Lung (tissue), 11 donors: ENCODE measurements at regions not wholly inside any gene's neighbourhood (a gene's known extent, or its start where the extent isn't known, plus 50 kb on each side); places are given as distances from the start of the nearest gene placed in this dataset.

ENCODE experiments used
- ATAC-seq: fragments of 200-7000 bp; cut with Tn5 transposase; one replicate; pipeline ENCODE4 v1.9.1; 2020; ENCODE audit warnings: moderate number of reproducible peaks; ENCODE audit not compliant: insufficient read depth, low FRiP score
- DNase-seq, 3 donors: peaks; one replicate each; pipeline ENCODE4 v3.0.0-alpha.2; 2013 to 2017
- H3K27ac ChIP-seq, 2 donors: one replicate each; pipeline ENCODE4 v1.5.1; 2013; ENCODE audit warnings: mild to moderate bottlenecking in 2 of 2, moderate library complexity in 2 of 2, control low read depth in 1 of 2, inconsistent platforms in 1 of 2, low read depth in 1 of 2, low read length in 1 of 2
- H3K27me3 ChIP-seq, 3 donors: one replicate each; pipeline ENCODE4 v1.5.1; 2013; ENCODE audit warnings: low read length in 2 of 3; ENCODE audit not compliant: control insufficient read depth in 3 of 3, insufficient read depth in 3 of 3
- H3K36me3 ChIP-seq, 4 donors: one replicate each; pipeline ENCODE4 v1.5.1; 2013; ENCODE audit warnings: low read length in 4 of 4, mild to moderate bottlenecking in 1 of 4, moderate library complexity in 1 of 4; ENCODE audit not compliant: control insufficient read depth in 4 of 4, insufficient read depth in 4 of 4
- H3K4me1 ChIP-seq, 5 donors: one replicate each; pipeline ENCODE4 v1.5.1; 2013; ENCODE audit warnings: low read length in 5 of 5, mild to moderate bottlenecking in 2 of 5, moderate library complexity in 1 of 5; ENCODE audit not compliant: control insufficient read depth in 5 of 5, insufficient read depth in 5 of 5
- H3K4me3 ChIP-seq: one replicate; pipeline ENCODE4 v1.5.1; 2013; ENCODE audit warnings: mild to moderate bottlenecking, control low read depth, moderate library complexity
- H3K9ac ChIP-seq, 2 donors: one replicate each; pipeline ENCODE4 v1.5.1; 2013; ENCODE audit warnings: low read length in 2 of 2, control low read depth in 1 of 2; ENCODE audit not compliant: insufficient read depth in 1 of 2
- H3K9me3 ChIP-seq, 4 donors: one replicate each; pipeline ENCODE4 v1.5.1; 2013; ENCODE audit warnings: low read length in 3 of 4, mild to moderate bottlenecking in 1 of 4, moderate library complexity in 1 of 4; ENCODE audit not compliant: control insufficient read depth in 4 of 4, insufficient read depth in 3 of 4
- WGBS, 2 donors: extraction: QIAGEN DNeasy Blood & Tissue Kit; methylation state at CpG; one replicate each; pipeline ENCODE4 v1.1.7; 2013; 5-methylcytosine and 5-hydroxymethylcytosine counted together
- TF ChIP-seq, protein P1 (sequence below): IDR thresholded peaks from 2 replicates; pipeline ENCODE4 v1.5.1; 2012; ENCODE audit warnings: mild to moderate bottlenecking; ENCODE audit errors: control extremely low read depth, extremely low read depth
- donor health status: control.
- donor health status: control.
- donor health status: Bipolar disorder and iron deficiency.
- donor health status: healthy.
- donor health status: DM: yes; HTN: yes; CAD: no.

DNA sequence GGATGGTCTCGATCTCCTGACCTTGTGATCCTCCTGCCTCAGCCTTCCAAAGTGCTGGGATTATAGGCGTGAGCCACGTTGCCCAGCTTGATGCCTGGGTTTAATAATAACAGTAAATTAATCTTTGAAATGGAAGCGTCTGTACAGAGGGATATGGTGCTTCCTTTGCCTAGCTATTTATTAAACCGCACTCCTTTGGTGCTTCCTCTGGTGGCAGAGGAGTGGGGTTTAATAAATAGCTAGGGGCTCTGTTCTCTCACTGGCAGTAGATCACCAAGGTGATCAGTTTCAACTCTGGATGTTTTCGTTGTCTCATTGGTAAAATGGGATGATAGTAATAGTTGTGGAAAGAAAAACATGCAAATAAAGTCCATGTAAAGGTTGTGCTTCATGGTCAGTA lies 1122.5 kb upstream of the WWC1 start:
- Histone ChIP-seq H3K36me3 (no peaks in the 10 kb centered on the region), H3K27me3 (no peaks in the 10 kb centered on the region), H3K4me3 (no peak overlapping the region), H3K9ac (no peak overlapping the region), H3K27ac (no peak overlapping the region), H3K9me3 (no peaks in the 10 kb centered on the region), H3K4me1 (no peaks in the 10 kb centered on the region)
- DNase-seq: no peak
- TF ChIP-seq, protein P1, sequence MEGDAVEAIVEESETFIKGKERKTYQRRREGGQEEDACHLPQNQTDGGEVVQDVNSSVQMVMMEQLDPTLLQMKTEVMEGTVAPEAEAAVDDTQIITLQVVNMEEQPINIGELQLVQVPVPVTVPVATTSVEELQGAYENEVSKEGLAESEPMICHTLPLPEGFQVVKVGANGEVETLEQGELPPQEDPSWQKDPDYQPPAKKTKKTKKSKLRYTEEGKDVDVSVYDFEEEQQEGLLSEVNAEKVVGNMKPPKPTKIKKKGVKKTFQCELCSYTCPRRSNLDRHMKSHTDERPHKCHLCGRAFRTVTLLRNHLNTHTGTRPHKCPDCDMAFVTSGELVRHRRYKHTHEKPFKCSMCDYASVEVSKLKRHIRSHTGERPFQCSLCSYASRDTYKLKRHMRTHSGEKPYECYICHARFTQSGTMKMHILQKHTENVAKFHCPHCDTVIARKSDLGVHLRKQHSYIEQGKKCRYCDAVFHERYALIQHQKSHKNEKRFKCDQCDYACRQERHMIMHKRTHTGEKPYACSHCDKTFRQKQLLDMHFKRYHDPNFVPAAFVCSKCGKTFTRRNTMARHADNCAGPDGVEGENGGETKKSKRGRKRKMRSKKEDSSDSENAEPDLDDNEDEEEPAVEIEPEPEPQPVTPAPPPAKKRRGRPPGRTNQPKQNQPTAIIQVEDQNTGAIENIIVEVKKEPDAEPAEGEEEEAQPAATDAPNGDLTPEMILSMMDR: no peak
- no peak for ATAC-seq
- 81 to 85% methylated on average over 6 of the region's 6 CpGs for WGBS, 2 donors

DNA sequence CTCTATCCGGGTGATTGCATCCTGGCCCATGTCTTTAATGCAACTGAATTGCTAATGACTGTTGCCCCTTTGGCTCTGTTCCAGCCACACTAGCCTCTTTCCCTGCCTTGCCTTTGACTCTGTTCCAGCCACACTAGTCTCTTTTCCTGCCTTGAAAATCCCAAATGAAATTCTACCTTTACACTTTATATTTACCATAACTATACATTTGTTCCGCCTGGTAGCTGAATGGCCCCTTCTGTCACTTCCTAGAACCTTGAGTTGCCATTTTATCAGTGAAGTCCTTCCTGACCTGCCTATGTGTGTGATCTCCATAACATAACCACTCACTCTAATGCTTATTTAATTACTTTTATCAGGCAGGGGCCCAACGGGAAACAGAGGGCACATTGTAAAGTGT lies 1120.4 kb upstream of the WWC1 start:
- TF ChIP-seq, protein P1: no peak
- DNase-seq (no peak), ATAC-seq (no peak)
- WGBS, 2 donors: 61 to 64% methylated on average over 3 of the region's 3 CpGs
- H3K36me3 ChIP-seq: no peaks in the 10 kb centered on the region
- no peaks in the 10 kb centered on the region for H3K4me1 ChIP-seq
- H3K9me3 ChIP-seq: no peaks in the 10 kb centered on the region
- no peaks in the 10 kb centered on the region for H3K27me3 ChIP-seq
- H3K9ac ChIP-seq: no peak overlapping the region
- no peak overlapping the region for H3K4me3 ChIP-seq
- no peak overlapping the region for H3K27ac ChIP-seq

DNA sequence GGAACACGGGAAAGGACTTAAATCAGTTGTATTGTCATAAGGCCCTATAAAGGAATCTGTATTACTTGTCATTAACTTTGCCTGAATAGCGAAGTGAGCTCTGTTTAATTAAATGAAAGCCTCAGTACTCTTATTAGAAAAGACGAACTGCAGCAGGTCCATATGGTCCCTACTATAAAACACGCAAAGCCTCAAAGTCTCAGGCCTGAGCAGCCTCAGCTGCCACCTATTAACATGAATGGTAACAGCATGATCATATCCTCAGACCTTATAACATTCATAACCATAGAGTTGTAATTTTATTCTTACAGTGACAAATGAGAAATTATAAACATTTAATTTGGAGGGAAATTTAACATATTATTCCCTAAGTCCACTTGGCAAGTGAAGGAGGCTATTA lies 1113.7 kb upstream of the WWC1 start:
- H3K36me3 ChIP-seq: no peaks in the 10 kb centered on the region
- TF ChIP-seq, protein P1: no peak
- H3K27me3 ChIP-seq: no peaks in the 10 kb centered on the region
- no peaks in the 10 kb centered on the region for H3K9me3 ChIP-seq
- no peaks in the 10 kb centered on the region for H3K4me1 ChIP-seq
- H3K27ac ChIP-seq: no peak overlapping the region
- ATAC-seq (no peak), DNase-seq (no peak)
- no peak overlapping the region for H3K4me3 ChIP-seq
- no peak overlapping the region for H3K9ac ChIP-seq
- 87 to 92% methylated on average over 4 of the region's 4 CpGs for WGBS, 2 donors

DNA sequence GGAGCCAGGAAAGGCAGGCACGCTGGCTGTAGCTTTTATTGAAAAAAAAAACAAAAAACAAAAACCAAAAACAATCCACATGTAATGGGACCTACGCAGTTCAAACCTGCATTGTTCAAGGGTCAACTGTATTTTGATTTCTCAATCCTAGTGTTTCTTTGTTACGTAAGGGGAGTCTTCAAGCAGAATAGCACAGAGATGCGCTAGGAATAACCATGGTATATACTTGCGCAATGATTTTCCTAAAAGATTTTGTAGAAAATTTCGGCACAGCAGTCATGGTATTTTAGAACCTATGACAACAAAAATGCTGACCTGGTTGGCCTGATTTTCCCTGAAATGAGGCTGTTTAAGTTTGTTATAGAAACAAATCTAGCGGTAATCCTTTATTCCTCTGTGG lies 1110.5 kb upstream of the WWC1 start:
- no peak overlapping the region for H3K9ac ChIP-seq
- ATAC-seq: no peak
- no peaks in the 10 kb centered on the region for H3K9me3 ChIP-seq
- H3K4me1 ChIP-seq: no peaks in the 10 kb centered on the region
- 86 to 88% methylated on average over 7 of the region's 7 CpGs for WGBS, 2 donors
- no peaks in the 10 kb centered on the region for H3K27me3 ChIP-seq
- no peak overlapping the region for H3K27ac ChIP-seq
- no peaks in the 10 kb centered on the region for H3K36me3 ChIP-seq
- TF ChIP-seq, protein P1: no peak
- no peak overlapping the region for H3K4me3 ChIP-seq
- no peak for DNase-seq
